ENCODE measurements at regions not wholly inside any gene's neighbourhood (a gene's known extent, or its start where the extent isn't known, plus 50 kb on each side); places are given as distances from the start of the nearest gene placed in this dataset.

GRCh38 chr6:11292091-11292490 lies 59.6 kb upstream of the NEDD9 start:
- Histone ChIP-seq H3K27ac (ENCODE audit: low read depth in 1 of 2, low read length in 1 of 2) (peak overlapping the region in 1 of 2 donors; percentile 74), H3K4me1 (ENCODE audit: control insufficient read depth in 5 of 5, insufficient read depth in 5 of 5, low read length in 5 of 5) (peaks cover 0 to 4% (median 0%) of the 10 kb centered on the region in 5 donors)

GRCh38 chr6:11291582-11291981 lies 59.1 kb upstream of the NEDD9 start:
- H3K36me3 ChIP-seq (ENCODE audit: control insufficient read depth in 4 of 4, insufficient read depth in 4 of 4, low read length in 4 of 4): peaks cover 0 to 5% (median 0%) of the 10 kb centered on the region in 4 donors

More at GRCh38 chr6:11292091-11292490, 59.6 kb upstream of the NEDD9 start:
- no peak overlapping the region for H3K4me3 ChIP-seq
- TF ChIP-seq, protein P1, sequence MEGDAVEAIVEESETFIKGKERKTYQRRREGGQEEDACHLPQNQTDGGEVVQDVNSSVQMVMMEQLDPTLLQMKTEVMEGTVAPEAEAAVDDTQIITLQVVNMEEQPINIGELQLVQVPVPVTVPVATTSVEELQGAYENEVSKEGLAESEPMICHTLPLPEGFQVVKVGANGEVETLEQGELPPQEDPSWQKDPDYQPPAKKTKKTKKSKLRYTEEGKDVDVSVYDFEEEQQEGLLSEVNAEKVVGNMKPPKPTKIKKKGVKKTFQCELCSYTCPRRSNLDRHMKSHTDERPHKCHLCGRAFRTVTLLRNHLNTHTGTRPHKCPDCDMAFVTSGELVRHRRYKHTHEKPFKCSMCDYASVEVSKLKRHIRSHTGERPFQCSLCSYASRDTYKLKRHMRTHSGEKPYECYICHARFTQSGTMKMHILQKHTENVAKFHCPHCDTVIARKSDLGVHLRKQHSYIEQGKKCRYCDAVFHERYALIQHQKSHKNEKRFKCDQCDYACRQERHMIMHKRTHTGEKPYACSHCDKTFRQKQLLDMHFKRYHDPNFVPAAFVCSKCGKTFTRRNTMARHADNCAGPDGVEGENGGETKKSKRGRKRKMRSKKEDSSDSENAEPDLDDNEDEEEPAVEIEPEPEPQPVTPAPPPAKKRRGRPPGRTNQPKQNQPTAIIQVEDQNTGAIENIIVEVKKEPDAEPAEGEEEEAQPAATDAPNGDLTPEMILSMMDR (IDR thresholded peaks at IDR 0.05; ENCODE audit: control extremely low read depth, extremely low read depth): no peak
- no peaks in the 10 kb centered on the region for H3K27me3 ChIP-seq (ENCODE audit: control insufficient read depth in 3 of 3, insufficient read depth in 3 of 3, low read length in 2 of 3)
- peak in 1 of 3 donors; percentile 17 for DNase-seq
- no peak overlapping the region for H3K9ac ChIP-seq (ENCODE audit: insufficient read depth in 1 of 2, low read length in 2 of 2)
- peaks cover 0 to 5% (median 0%) of the 10 kb centered on the region in 4 donors for H3K36me3 ChIP-seq (ENCODE audit: control insufficient read depth in 4 of 4, insufficient read depth in 4 of 4, low read length in 4 of 4)
- no peak for ATAC-seq (ENCODE audit: insufficient read depth, low FRiP score)
- 69 to 82% methylated on average over 4 of the region's 4 CpGs for WGBS, 2 donors
- H3K9me3 ChIP-seq (ENCODE audit: control insufficient read depth in 4 of 4, insufficient read depth in 3 of 4, low read length in 3 of 4): peaks cover 0 to 3% (median 0%) of the 10 kb centered on the region in 4 donors

GRCh38 chr6:11290027-11290426 lies 57.6 kb upstream of the NEDD9 start:
- peak overlapping the region in 1 of 2 donors; percentile 37 for H3K27ac ChIP-seq (ENCODE audit: low read depth in 1 of 2, low read length in 1 of 2)
- 84% methylated on average over 8 of the region's 8 CpGs for WGBS, 2 donors
- TF ChIP-seq, protein P1 (IDR thresholded peaks at IDR 0.05; ENCODE audit: control extremely low read depth, extremely low read depth): no peak
- H3K4me3 ChIP-seq: no peak overlapping the region
- no peaks in the 10 kb centered on the region for H3K27me3 ChIP-seq (ENCODE audit: control insufficient read depth in 3 of 3, insufficient read depth in 3 of 3, low read length in 2 of 3)
- H3K36me3 ChIP-seq (ENCODE audit: control insufficient read depth in 4 of 4, insufficient read depth in 4 of 4, low read length in 4 of 4): no peaks in the 10 kb centered on the region
- DNase-seq (no peak), ATAC-seq (ENCODE audit: insufficient read depth, low FRiP score) (no peak)
- H3K4me1 ChIP-seq (ENCODE audit: control insufficient read depth in 5 of 5, insufficient read depth in 5 of 5, low read length in 5 of 5): peaks cover 0 to 4% (median 0%) of the 10 kb centered on the region in 5 donors
- no peaks in the 10 kb centered on the region for H3K9me3 ChIP-seq (ENCODE audit: control insufficient read depth in 4 of 4, insufficient read depth in 3 of 4, low read length in 3 of 4)
- no peak overlapping the region for H3K9ac ChIP-seq (ENCODE audit: insufficient read depth in 1 of 2, low read length in 2 of 2)

More at GRCh38 chr6:11291582-11291981, 59.1 kb upstream of the NEDD9 start:
- Histone ChIP-seq H3K27me3 (ENCODE audit: control insufficient read depth in 3 of 3, insufficient read depth in 3 of 3, low read length in 2 of 3) (no peaks in the 10 kb centered on the region), H3K27ac (ENCODE audit: low read depth in 1 of 2, low read length in 1 of 2) (no peak overlapping the region), H3K9ac (ENCODE audit: insufficient read depth in 1 of 2, low read length in 2 of 2) (no peak overlapping the region), H3K4me3 (no peak overlapping the region), H3K9me3 (ENCODE audit: control insufficient read depth in 4 of 4, insufficient read depth in 3 of 4, low read length in 3 of 4) (peaks cover 0 to 3% (median 0%) of the 10 kb centered on the region in 4 donors), H3K4me1 (ENCODE audit: control insufficient read depth in 5 of 5, insufficient read depth in 5 of 5, low read length in 5 of 5) (peaks cover 0 to 4% (median 0%) of the 10 kb centered on the region in 5 donors)
- no peak for DNase-seq
- ATAC-seq (ENCODE audit: insufficient read depth, low FRiP score): peak; percentile 42
- TF ChIP-seq, protein P1 (IDR thresholded peaks at IDR 0.05; ENCODE audit: control extremely low read depth, extremely low read depth): no peak
- WGBS, 2 donors: 70 to 89% methylated on average over 4 of the region's 4 CpGs

GRCh38 chr6:11288065-11288464 lies 55.6 kb upstream of the NEDD9 start:
- ATAC-seq (ENCODE audit: insufficient read depth, low FRiP score) (peak; percentile 72), DNase-seq (peak in 2 of 3 donors; percentile 31 to 47)
- no peak overlapping the region for H3K4me3 ChIP-seq
- H3K4me1 ChIP-seq (ENCODE audit: control insufficient read depth in 5 of 5, insufficient read depth in 5 of 5, low read length in 5 of 5): peaks cover 0 to 4% (median 0%) of the 10 kb centered on the region in 5 donors
- H3K9ac ChIP-seq (ENCODE audit: insufficient read depth in 1 of 2, low read length in 2 of 2): no peak overlapping the region
- no peaks in the 10 kb centered on the region for H3K27me3 ChIP-seq (ENCODE audit: control insufficient read depth in 3 of 3, insufficient read depth in 3 of 3, low read length in 2 of 3)
- TF ChIP-seq, protein P1 (IDR thresholded peaks at IDR 0.05; ENCODE audit: control extremely low read depth, extremely low read depth): no peak
- peak overlapping the region in 1 of 2 donors; percentile 75 for H3K27ac ChIP-seq (ENCODE audit: low read depth in 1 of 2, low read length in 1 of 2)
- H3K36me3 ChIP-seq (ENCODE audit: control insufficient read depth in 4 of 4, insufficient read depth in 4 of 4, low read length in 4 of 4): no peaks in the 10 kb centered on the region
- WGBS, 2 donors: 79 to 83% methylated on average over 7 of the region's 7 CpGs
- no peaks in the 10 kb centered on the region for H3K9me3 ChIP-seq (ENCODE audit: control insufficient read depth in 4 of 4, insufficient read depth in 3 of 4, low read length in 3 of 4)
